GM23338 (cell line): ENCODE measurements at regions not wholly inside any gene's neighbourhood (a gene's known extent, or its start where the extent isn't known, plus 50 kb on each side); places are given as distances from the start of the nearest gene placed in this dataset.

Experiments
- ATAC-seq: fragments of 200-7000 bp; cut with Tn5 transposase; 3 replicates; pipeline ENCODE4 v1.9.1; 2020
- DNase-seq: peaks from one replicate; pipeline ENCODE4 v3.0.0-alpha.2; 2015; ENCODE audit warnings: low spot score
- H2AFZ ChIP-seq: fragments of 200-600 bp; sonication (generic); 2 replicates; pipeline ENCODE4 v1.8.0; 2016; ENCODE audit warnings: antibody characterized with exemption, mild to moderate bottlenecking, moderate library complexity
- H3F3A ChIP-seq: fragments of 200-600 bp; sonication (generic); replicated peaks from 2 replicates; pipeline ENCODE4 v1.8.0; 2017; ENCODE audit warnings: antibody characterized with exemption, mixed run types, low read depth
- H3K27ac ChIP-seq: fragments of 200-600 bp; sonication (generic); 2 replicates; pipeline ENCODE4 v1.6.1; 2016; ENCODE audit warnings: low read depth
- H3K27me3 ChIP-seq: fragments of 200-600 bp; sonication (generic); 2 replicates; pipeline ENCODE4 v1.8.0; 2016; ENCODE audit warnings: mild to moderate bottlenecking, mixed run types, moderate library complexity; ENCODE audit not compliant: insufficient read depth
- H3K36me3 ChIP-seq: fragments of 200-600 bp; sonication (generic); 2 replicates; pipeline ENCODE4 v1.8.0; 2016; ENCODE audit warnings: mild to moderate bottlenecking; ENCODE audit not compliant: insufficient read depth
- H3K4me1 ChIP-seq: fragments of 200-600 bp; sonication (generic); 2 replicates; pipeline ENCODE4 v1.8.0; 2016; ENCODE audit warnings: mild to moderate bottlenecking, moderate library complexity; ENCODE audit not compliant: insufficient read depth
- H3K4me2 ChIP-seq: fragments of 200-600 bp; sonication (generic); 2 replicates; pipeline ENCODE4 v1.7.1; 2017; ENCODE audit warnings: mixed run types
- H3K4me3 ChIP-seq: fragments of 200-600 bp; sonication (generic); 2 replicates; pipeline ENCODE4 v1.6.1; 2016; ENCODE audit warnings: mixed run types
- H3K79me2 ChIP-seq: fragments of 200-600 bp; sonication (generic); replicated peaks from 2 replicates; pipeline ENCODE4 v1.8.0; 2017; ENCODE audit warnings: mild to moderate bottlenecking; ENCODE audit not compliant: insufficient read depth
- H3K9me2 ChIP-seq: fragments of 200-600 bp; sonication (generic); 2 replicates; pipeline ENCODE4 v1.8.0; 2017; ENCODE audit not compliant: insufficient read depth
- H4K20me1 ChIP-seq: fragments of 200-600 bp; sonication (generic); replicated peaks from 2 replicates; pipeline ENCODE4 v1.8.0; 2017; ENCODE audit warnings: mild to moderate bottlenecking; ENCODE audit not compliant: insufficient read depth
- H3K27ac Mint-ChIP-seq: 2 replicates; pipeline ENCODE4 v1.8.0; 2020; ENCODE audit warnings: inconsistent platforms, mild to moderate bottlenecking, moderate library complexity, mixed read lengths
- H3K27me3 Mint-ChIP-seq: 3 replicates; pipeline ENCODE4 v1.8.0; 2022; ENCODE audit warnings: low read depth, mild to moderate bottlenecking, moderate library complexity, mixed read lengths, inconsistent platforms; ENCODE audit not compliant: insufficient read depth, poor library complexity
- H3K36me3 Mint-ChIP-seq: 3 replicates; pipeline ENCODE4 v1.8.0; 2021; ENCODE audit warnings: low read depth, mild to moderate bottlenecking, inconsistent platforms, moderate library complexity, mixed read lengths
- H3K4me1 Mint-ChIP-seq: 3 replicates; pipeline ENCODE4 v1.8.0; 2020; ENCODE audit warnings: mild to moderate bottlenecking, inconsistent platforms, mixed read lengths
- H3K4me3 Mint-ChIP-seq: 3 replicates; pipeline ENCODE4 v1.8.0; 2021; ENCODE audit warnings: moderate library complexity, mild to moderate bottlenecking, inconsistent platforms, mixed read lengths
- H3K9me3 Mint-ChIP-seq: 3 replicates; pipeline ENCODE4 v1.8.0; 2020; ENCODE audit warnings: moderate library complexity, mild to moderate bottlenecking, inconsistent platforms, mixed read lengths
- CREB1 ChIP-seq: fragments of 250-450 bp; sonication (Bioruptor Pico); IDR thresholded peaks from 2 replicates; pipeline ENCODE4 v1.5.0; 2020; ENCODE audit warnings: low read depth, mild to moderate bottlenecking, moderate library complexity
- EZH2 ChIP-seq: fragments of 200-600 bp; sonication (generic); IDR thresholded peaks from one replicate; pipeline ENCODE4 v1.8.0; 2017; ENCODE audit warnings: antibody characterized with exemption, mild to moderate bottlenecking, low read depth; ENCODE audit not compliant: unreplicated experiment
- EZH2phosphoT487 ChIP-seq: fragments of 200-600 bp; sonication (generic); IDR thresholded peaks from one replicate; pipeline ENCODE4 v1.8.1; 2018; ENCODE audit warnings: antibody characterized with exemption; ENCODE audit not compliant: unreplicated experiment
- JUNB ChIP-seq: IDR thresholded peaks from one replicate; pipeline ENCODE4 v1.6.1; 2016; ENCODE audit warnings: antibody characterized with exemption; ENCODE audit not compliant: unreplicated experiment
- NANOG ChIP-seq: IDR thresholded peaks from 2 replicates; pipeline ENCODE4 v1.6.1; 2016; ENCODE audit warnings: antibody characterized with exemption, borderline replicate concordance
- POLR2AphosphoS5 ChIP-seq: IDR thresholded peaks from 2 replicates; pipeline ENCODE4 v1.6.1; 2016; ENCODE audit warnings: antibody characterized with exemption, low read depth
- STAT1 ChIP-seq: IDR thresholded peaks from one replicate; pipeline ENCODE4 v1.6.1; 2016; ENCODE audit warnings: antibody characterized with exemption; ENCODE audit not compliant: unreplicated experiment
- ZNF114 ChIP-seq: fragments of 250-450 bp; sonication (Bioruptor Pico); IDR thresholded peaks from 2 replicates; pipeline ENCODE4 v1.5.0; 2020; ENCODE audit warnings: mild to moderate bottlenecking, moderate library complexity
- ZNF331 ChIP-seq: fragments of 250-450 bp; sonication (Bioruptor Pico); IDR thresholded peaks from 2 replicates; pipeline ENCODE4 v1.5.0; 2020; ENCODE audit warnings: low read depth, mild to moderate bottlenecking, moderate library complexity
- TF ChIP-seq, protein P1 (sequence below), 2 experiments: fragments of 200-600 bp in 1 of 2; sonication (generic) in 1 of 2; conservative IDR thresholded peaks; 2 replicates each; pipeline versions ENCODE4 v1.5.1 to v1.6.1; 2016 to 2017; ENCODE audit warnings: antibody characterized with exemption in 2 of 2, low read depth in 2 of 2, mild to moderate bottlenecking in 2 of 2, moderate library complexity in 1 of 2
- TF ChIP-seq, protein P2 (sequence below): IDR thresholded peaks from 2 replicates; pipeline ENCODE4 v1.6.1; 2016; ENCODE audit warnings: antibody characterized with exemption
- TF ChIP-seq, protein P3 (sequence below): IDR thresholded peaks from one replicate; pipeline ENCODE4 v1.6.1; 2018; ENCODE audit warnings: antibody characterized with exemption; ENCODE audit not compliant: unreplicated experiment
- TF ChIP-seq, protein P4 (sequence below): fragments of 250-450 bp; sonication (Bioruptor Pico); IDR thresholded peaks from 2 replicates; pipeline ENCODE4 v1.5.0; 2020; ENCODE audit warnings: mild to moderate bottlenecking, moderate library complexity

DNA sequence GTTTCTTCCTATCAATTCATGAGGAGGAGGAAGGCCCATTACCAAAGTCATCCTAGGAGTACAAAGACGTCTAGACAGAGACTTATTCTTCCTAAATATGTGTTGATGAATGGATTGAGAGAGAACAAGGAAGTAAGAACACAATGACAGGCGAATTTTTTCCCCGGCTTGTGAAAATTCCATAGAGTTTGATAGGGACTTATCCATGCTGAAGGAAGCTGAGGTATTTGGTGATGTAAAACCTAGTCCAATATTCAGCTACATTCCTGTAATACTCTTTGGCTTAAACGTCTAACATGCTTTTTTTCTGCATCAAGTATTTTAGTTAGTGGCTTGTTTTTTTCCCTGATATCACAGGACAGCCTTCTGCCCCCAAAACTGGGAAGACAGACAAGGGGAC lies 121.9 kb upstream of the MYT1L start:
- Histone ChIP-seq H3K27ac (no peak overlapping the region), H3K4me2 (no peak overlapping the region), H3K36me3 (no peaks in the 10 kb centered on the region), H2AFZ (0 out of 2 replicates have a peak overlapping the region, but pooled peaks have one; percentile 63), H3K4me3 (no peak overlapping the region), H3K79me2 (no peaks in the 10 kb centered on the region), H3K4me1 (no peaks in the 10 kb centered on the region), H3F3A (no peaks in the 10 kb centered on the region), H3K9me2 (peaks cover 10% of the 10 kb centered on the region), H3K27me3 (no peaks in the 10 kb centered on the region), H4K20me1 (no peaks in the 10 kb centered on the region)
- Mint-ChIP-seq H3K4me1 (no peaks in the 10 kb centered on the region), H3K36me3 (no peaks in the 10 kb centered on the region), H3K9me3 (no peaks in the 10 kb centered on the region), H3K4me3 (no peak overlapping the region), H3K27me3 (peaks cover 3% of the 10 kb centered on the region), H3K27ac (no peak overlapping the region)
- TF ChIP-seq JUNB (no peak), EZH2 (no peak), ZNF114 (CRISPR knock-in tag) (no peak), POLR2AphosphoS5 (no peak), EZH2phosphoT487 (no peak), CREB1 (CRISPR knock-in tag) (no peak), STAT1 (no peak), ZNF331 (CRISPR knock-in tag) (no peak), NANOG (no peak)
- TF ChIP-seq, protein P1, sequence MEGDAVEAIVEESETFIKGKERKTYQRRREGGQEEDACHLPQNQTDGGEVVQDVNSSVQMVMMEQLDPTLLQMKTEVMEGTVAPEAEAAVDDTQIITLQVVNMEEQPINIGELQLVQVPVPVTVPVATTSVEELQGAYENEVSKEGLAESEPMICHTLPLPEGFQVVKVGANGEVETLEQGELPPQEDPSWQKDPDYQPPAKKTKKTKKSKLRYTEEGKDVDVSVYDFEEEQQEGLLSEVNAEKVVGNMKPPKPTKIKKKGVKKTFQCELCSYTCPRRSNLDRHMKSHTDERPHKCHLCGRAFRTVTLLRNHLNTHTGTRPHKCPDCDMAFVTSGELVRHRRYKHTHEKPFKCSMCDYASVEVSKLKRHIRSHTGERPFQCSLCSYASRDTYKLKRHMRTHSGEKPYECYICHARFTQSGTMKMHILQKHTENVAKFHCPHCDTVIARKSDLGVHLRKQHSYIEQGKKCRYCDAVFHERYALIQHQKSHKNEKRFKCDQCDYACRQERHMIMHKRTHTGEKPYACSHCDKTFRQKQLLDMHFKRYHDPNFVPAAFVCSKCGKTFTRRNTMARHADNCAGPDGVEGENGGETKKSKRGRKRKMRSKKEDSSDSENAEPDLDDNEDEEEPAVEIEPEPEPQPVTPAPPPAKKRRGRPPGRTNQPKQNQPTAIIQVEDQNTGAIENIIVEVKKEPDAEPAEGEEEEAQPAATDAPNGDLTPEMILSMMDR (conservative IDR thresholded peaks at IDR 0.05; ENCODE audit: low read depth in 2 of 2): no peak
- TF ChIP-seq, protein P2, sequence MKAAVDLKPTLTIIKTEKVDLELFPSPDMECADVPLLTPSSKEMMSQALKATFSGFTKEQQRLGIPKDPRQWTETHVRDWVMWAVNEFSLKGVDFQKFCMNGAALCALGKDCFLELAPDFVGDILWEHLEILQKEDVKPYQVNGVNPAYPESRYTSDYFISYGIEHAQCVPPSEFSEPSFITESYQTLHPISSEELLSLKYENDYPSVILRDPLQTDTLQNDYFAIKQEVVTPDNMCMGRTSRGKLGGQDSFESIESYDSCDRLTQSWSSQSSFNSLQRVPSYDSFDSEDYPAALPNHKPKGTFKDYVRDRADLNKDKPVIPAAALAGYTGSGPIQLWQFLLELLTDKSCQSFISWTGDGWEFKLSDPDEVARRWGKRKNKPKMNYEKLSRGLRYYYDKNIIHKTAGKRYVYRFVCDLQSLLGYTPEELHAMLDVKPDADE: no peak
- TF ChIP-seq, protein P3, sequence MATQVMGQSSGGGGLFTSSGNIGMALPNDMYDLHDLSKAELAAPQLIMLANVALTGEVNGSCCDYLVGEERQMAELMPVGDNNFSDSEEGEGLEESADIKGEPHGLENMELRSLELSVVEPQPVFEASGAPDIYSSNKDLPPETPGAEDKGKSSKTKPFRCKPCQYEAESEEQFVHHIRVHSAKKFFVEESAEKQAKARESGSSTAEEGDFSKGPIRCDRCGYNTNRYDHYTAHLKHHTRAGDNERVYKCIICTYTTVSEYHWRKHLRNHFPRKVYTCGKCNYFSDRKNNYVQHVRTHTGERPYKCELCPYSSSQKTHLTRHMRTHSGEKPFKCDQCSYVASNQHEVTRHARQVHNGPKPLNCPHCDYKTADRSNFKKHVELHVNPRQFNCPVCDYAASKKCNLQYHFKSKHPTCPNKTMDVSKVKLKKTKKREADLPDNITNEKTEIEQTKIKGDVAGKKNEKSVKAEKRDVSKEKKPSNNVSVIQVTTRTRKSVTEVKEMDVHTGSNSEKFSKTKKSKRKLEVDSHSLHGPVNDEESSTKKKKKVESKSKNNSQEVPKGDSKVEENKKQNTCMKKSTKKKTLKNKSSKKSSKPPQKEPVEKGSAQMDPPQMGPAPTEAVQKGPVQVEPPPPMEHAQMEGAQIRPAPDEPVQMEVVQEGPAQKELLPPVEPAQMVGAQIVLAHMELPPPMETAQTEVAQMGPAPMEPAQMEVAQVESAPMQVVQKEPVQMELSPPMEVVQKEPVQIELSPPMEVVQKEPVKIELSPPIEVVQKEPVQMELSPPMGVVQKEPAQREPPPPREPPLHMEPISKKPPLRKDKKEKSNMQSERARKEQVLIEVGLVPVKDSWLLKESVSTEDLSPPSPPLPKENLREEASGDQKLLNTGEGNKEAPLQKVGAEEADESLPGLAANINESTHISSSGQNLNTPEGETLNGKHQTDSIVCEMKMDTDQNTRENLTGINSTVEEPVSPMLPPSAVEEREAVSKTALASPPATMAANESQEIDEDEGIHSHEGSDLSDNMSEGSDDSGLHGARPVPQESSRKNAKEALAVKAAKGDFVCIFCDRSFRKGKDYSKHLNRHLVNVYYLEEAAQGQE: no peak
- TF ChIP-seq, protein P4, sequence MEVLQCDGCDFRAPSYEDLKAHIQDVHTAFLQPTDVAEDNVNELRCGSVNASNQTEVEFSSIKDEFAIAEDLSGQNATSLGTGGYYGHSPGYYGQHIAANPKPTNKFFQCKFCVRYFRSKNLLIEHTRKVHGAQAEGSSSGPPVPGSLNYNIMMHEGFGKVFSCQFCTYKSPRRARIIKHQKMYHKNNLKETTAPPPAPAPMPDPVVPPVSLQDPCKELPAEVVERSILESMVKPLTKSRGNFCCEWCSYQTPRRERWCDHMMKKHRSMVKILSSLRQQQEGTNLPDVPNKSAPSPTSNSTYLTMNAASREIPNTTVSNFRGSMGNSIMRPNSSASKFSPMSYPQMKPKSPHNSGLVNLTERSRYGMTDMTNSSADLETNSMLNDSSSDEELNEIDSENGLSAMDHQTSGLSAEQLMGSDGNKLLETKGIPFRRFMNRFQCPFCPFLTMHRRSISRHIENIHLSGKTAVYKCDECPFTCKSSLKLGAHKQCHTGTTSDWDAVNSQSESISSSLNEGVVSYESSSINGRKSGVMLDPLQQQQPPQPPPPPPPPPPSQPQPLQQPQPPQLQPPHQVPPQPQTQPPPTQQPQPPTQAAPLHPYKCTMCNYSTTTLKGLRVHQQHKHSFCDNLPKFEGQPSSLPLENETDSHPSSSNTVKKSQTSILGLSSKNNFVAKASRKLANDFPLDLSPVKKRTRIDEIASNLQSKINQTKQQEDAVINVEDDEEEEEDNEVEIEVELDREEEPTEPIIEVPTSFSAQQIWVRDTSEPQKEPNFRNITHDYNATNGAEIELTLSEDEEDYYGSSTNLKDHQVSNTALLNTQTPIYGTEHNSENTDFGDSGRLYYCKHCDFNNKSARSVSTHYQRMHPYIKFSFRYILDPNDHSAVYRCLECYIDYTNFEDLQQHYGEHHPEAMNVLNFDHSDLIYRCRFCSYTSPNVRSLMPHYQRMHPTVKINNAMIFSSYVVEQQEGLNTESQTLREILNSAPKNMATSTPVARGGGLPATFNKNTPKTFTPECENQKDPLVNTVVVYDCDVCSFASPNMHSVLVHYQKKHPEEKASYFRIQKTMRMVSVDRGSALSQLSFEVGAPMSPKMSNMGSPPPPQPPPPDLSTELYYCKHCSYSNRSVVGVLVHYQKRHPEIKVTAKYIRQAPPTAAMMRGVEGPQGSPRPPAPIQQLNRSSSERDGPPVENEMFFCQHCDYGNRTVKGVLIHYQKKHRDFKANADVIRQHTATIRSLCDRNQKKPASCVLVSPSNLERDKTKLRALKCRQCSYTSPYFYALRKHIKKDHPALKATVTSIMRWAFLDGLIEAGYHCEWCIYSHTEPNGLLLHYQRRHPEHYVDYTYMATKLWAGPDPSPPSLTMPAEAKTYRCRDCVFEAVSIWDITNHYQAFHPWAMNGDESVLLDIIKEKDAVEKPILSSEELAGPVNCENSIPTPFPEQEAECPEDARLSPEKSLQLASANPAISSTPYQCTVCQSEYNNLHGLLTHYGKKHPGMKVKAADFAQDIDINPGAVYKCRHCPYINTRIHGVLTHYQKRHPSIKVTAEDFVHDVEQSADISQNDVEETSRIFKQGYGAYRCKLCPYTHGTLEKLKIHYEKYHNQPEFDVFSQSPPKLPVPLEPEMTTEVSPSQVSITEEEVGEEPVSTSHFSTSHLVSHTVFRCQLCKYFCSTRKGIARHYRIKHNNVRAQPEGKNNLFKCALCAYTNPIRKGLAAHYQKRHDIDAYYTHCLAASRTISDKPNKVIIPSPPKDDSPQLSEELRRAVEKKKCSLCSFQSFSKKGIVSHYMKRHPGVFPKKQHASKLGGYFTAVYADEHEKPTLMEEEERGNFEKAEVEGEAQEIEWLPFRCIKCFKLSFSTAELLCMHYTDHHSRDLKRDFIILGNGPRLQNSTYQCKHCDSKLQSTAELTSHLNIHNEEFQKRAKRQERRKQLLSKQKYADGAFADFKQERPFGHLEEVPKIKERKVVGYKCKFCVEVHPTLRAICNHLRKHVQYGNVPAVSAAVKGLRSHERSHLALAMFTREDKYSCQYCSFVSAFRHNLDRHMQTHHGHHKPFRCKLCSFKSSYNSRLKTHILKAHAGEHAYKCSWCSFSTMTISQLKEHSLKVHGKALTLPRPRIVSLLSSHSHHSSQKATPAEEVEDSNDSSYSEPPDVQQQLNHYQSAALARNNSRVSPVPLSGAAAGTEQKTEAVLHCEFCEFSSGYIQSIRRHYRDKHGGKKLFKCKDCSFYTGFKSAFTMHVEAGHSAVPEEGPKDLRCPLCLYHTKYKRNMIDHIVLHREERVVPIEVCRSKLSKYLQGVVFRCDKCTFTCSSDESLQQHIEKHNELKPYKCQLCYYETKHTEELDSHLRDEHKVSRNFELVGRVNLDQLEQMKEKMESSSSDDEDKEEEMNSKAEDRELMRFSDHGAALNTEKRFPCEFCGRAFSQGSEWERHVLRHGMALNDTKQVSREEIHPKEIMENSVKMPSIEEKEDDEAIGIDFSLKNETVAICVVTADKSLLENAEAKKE (CRISPR knock-in tag): no peak
- ATAC-seq (no peak), DNase-seq (no peak)
